Right atrium auricular region (tissue), 2 donors: ENCODE measurements at regions not wholly inside any gene's neighbourhood (a gene's known extent, or its start where the extent isn't known, plus 50 kb on each side); places are given as distances from the start of the nearest gene placed in this dataset.

Source experiments
- DNase-seq: peaks from one replicate; pipeline ENCODE4 v3.0.0-alpha.2; 2019; ENCODE audit warnings: low spot score
- H3K27ac ChIP-seq, 2 donors: fragments of 200-600 bp; sonication (generic); 1 replicate in 1 of 2; 2 replicates in 1 of 2; pipeline ENCODE4 v1.5.1; 2016 to 2019
- H3K27me3 ChIP-seq, 2 donors: fragments of 200-600 bp; sonication (generic); one replicate each; pipeline versions ENCODE4 v1.5.1 to v1.6.0; 2017 to 2019
- H3K36me3 ChIP-seq: fragments of 200-600 bp; sonication (generic); one replicate; pipeline ENCODE4 v1.5.1; 2016
- H3K4me1 ChIP-seq, 2 donors: fragments of 200-600 bp; sonication (generic); one replicate each; pipeline versions ENCODE4 v1.5.1 to v1.6.0; 2017 to 2019
- H3K4me3 ChIP-seq, 2 donors: fragments of 200-600 bp; sonication (generic); 1 replicate in 1 of 2; 2 replicates in 1 of 2; pipeline ENCODE4 v1.5.1; 2017 to 2019; ENCODE audit warnings: mild to moderate bottlenecking in 1 of 2, moderate library complexity in 1 of 2
- H3K9me3 ChIP-seq, 2 donors: fragments of 200-600 bp; sonication (generic); one replicate each; pipeline ENCODE4 v1.5.1; 2019
- TF ChIP-seq, protein P1 (sequence below), 2 donors: fragments of 200-600 bp; sonication (generic); IDR thresholded peaks; one replicate each; pipeline ENCODE4 v1.5.1; 2019; ENCODE audit warnings: antibody characterized with exemption in 2 of 2

- Histone ChIP-seq H3K4me1 (no peaks in the 10 kb centered on the region), H3K27me3 (no peaks in the 10 kb centered on the region), H3K9me3 (peaks cover 0 to 10% of the 10 kb centered on the region in 2 donors), H3K36me3 (no peaks in the 10 kb centered on the region), H3K4me3 (no peak overlapping the region), H3K27ac (no peak overlapping the region)
- no peak for DNase-seq
- TF ChIP-seq, protein P1, sequence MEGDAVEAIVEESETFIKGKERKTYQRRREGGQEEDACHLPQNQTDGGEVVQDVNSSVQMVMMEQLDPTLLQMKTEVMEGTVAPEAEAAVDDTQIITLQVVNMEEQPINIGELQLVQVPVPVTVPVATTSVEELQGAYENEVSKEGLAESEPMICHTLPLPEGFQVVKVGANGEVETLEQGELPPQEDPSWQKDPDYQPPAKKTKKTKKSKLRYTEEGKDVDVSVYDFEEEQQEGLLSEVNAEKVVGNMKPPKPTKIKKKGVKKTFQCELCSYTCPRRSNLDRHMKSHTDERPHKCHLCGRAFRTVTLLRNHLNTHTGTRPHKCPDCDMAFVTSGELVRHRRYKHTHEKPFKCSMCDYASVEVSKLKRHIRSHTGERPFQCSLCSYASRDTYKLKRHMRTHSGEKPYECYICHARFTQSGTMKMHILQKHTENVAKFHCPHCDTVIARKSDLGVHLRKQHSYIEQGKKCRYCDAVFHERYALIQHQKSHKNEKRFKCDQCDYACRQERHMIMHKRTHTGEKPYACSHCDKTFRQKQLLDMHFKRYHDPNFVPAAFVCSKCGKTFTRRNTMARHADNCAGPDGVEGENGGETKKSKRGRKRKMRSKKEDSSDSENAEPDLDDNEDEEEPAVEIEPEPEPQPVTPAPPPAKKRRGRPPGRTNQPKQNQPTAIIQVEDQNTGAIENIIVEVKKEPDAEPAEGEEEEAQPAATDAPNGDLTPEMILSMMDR (IDR thresholded peaks at IDR 0.05): no peak
Measured at GRCh38 chr7:152514771-152515105, 78.9 kb upstream of the KMT2C start.

GRCh38 chr7:152513861-152514770 lies 78.3 kb upstream of the KMT2C start:
- Histone ChIP-seq H3K4me1 (no peaks in the 10 kb centered on the region), H3K36me3 (no peaks in the 10 kb centered on the region), H3K27me3 (no peaks in the 10 kb centered on the region), H3K4me3 (no peak overlapping the region), H3K27ac (no peak overlapping the region), H3K9me3 (peaks cover 0 to 5% of the 10 kb centered on the region in 2 donors)
- DNase-seq: no peak
- TF ChIP-seq, protein P1 (IDR thresholded peaks at IDR 0.05): no peak

GRCh38 chr7:152512706-152513105 lies 76.9 kb upstream of the KMT2C start:
- Histone ChIP-seq H3K9me3 (no peaks in the 10 kb centered on the region), H3K4me3 (no peak overlapping the region), H3K4me1 (no peaks in the 10 kb centered on the region), H3K27me3 (no peaks in the 10 kb centered on the region), H3K27ac (no peak overlapping the region), H3K36me3 (no peaks in the 10 kb centered on the region)
- TF ChIP-seq, protein P1 (IDR thresholded peaks at IDR 0.05): no peak
- no peak for DNase-seq

DNA sequence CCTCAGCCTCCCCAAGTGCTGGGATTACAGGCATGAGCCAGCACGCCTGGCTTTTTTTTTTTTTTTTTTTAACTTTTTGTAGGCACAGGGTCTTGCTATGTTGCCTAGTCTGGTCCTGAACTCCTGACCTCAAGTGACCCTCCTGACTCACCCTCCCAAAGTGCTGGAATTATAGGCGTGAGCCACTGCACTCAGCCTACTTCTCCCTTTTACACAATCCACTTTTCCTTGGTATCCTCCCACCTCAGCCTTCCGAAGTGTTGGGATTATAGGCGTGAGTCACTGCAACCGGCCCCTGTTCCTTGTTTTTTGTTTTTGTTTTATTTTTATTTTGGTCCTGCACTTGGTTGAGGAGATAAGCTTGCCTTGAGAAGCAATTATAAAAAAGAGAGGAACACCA lies 75.9 kb upstream of the KMT2C start:
- no peak for DNase-seq
- Histone ChIP-seq H3K36me3 (no peaks in the 10 kb centered on the region), H3K27ac (no peak overlapping the region), H3K9me3 (no peaks in the 10 kb centered on the region), H3K4me3 (no peak overlapping the region), H3K27me3 (no peaks in the 10 kb centered on the region), H3K4me1 (no peaks in the 10 kb centered on the region)
- TF ChIP-seq, protein P1 (IDR thresholded peaks at IDR 0.05): no peak

DNA sequence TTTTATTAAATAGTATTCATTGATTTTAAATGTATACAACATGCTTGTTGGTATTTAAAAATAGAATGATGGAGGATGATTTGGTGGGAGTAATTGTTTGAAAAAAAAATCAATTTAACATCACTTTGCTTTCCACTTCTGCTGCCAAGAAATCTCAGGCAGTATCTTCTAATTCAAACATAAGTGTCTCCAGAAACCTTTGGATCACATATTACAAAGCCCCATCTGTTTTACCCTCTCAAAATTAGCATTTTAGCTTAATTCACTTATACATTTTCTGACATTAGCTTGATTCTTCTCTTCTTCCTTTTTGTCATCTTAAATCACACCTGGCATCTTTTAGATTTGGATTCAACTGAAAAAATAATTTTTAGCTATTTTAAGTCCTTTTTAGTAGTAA lies 72.9 kb upstream of the KMT2C start:
- no peaks in the 10 kb centered on the region for H3K36me3 ChIP-seq
- no peak for DNase-seq
- H3K27me3 ChIP-seq: no peaks in the 10 kb centered on the region
- no peaks in the 10 kb centered on the region for H3K4me1 ChIP-seq
- H3K4me3 ChIP-seq: no peak overlapping the region
- no peaks in the 10 kb centered on the region for H3K9me3 ChIP-seq
- H3K27ac ChIP-seq: no peak overlapping the region
- TF ChIP-seq, protein P1 (IDR thresholded peaks at IDR 0.05): no peak

GRCh38 chr7:152505606-152506005 lies 69.8 kb upstream of the KMT2C start:
- no peaks in the 10 kb centered on the region for H3K36me3 ChIP-seq
- no peaks in the 10 kb centered on the region for H3K9me3 ChIP-seq
- H3K27ac ChIP-seq: no peak overlapping the region
- no peak overlapping the region for H3K4me3 ChIP-seq
- H3K27me3 ChIP-seq: no peaks in the 10 kb centered on the region
- TF ChIP-seq, protein P1 (IDR thresholded peaks at IDR 0.05): no peak
- no peaks in the 10 kb centered on the region for H3K4me1 ChIP-seq
- DNase-seq: no peak
